ENCODE measurements at regions not wholly inside any gene's neighbourhood (a gene's known extent, or its start where the extent isn't known, plus 50 kb on each side); places are given as distances from the start of the nearest gene placed in this dataset.

DNA sequence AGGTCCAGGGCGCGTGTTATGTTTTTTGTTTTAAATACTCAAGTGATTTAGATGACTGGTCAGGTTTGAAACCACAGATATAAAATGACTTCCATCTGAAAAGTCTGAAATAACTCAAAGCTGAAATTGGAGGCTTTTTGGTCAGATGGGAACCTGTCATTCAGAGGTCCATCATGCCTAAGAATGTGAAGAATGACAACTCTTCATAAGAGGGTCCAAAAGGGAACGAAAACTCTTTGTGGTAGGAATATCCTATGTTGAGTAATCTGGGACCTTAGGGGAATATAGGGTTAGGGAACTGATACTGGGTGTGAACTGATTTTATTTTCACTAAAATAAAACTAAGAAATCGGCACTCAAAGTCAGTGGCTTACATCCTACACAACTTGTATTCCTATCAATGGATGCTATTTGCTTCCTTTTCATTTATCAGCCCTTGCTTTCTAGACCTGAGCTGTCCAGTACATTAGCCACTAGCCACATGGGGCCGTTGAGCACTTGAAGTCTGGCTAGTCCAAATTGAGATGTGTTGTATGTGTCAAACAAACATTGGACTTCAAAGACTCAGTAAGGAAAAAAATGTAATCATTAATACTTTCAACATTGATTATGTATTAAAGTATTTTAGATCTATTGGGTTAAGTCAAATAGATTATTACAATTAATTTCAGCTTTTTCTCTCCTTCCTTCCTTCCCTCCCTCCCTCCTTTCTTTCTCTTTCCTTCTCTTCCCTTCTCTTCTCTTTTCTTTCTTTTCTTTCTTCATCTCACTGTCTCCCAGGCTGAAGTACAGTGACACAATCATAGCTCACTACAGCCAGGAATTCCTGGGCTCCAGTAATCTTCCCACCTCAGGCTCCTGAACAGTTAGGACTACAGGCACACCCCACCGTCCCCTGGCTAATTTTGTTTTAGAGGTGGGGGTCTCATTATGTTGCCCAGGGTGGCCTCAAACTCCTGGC lies 56.5 kb upstream of the KDM7A start:
- Mint-ChIP-seq H3K4me1 (peaks cover 38% of the 10 kb centered on the region), H3K4me3 (peak overlapping the region; percentile 40), H3K27me3 (no peaks in the 10 kb centered on the region), H3K9me3 (no peaks in the 10 kb centered on the region), H3K27ac (peak overlapping the region; percentile 99), H3K36me3 (no peaks in the 10 kb centered on the region)
- ATAC-seq (ENCODE audit: low read depth) = no peak
- DNase-seq (ENCODE audit: low spot score in 2 of 2) = no peak

DNA sequence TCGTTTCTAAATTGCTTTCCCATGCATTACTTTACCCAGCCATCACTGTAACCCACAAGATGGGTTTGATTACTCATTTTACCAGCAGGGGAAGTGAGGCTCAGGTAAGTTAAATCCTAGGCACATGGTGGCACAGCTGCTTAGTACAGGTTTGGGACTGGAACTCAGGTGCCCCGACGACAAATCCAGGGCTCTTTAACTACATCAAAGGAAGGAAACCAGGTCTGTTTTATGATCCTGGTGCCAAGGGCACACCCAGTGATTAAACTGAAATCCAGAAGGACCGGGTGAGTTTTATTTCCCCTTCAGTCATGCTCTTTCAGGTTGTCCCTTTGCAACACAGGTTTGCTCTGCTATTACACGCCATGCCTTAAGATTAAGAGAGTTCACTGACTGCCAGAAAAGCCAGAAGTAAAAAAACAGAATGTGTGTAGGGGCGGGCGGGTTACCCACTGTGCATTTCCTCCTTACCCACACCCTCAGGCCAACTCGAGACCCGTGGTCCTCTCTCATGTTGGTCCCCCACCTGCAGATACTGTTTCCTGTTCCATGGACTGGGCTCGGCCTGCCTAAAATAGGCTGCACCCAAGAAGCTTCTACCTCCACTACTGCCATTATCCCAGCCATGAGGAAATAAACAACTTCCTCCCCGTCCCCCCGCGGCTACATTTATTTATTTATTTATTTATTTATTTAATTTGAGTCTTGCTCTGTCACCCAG lies 55.1 kb upstream of the KDM7A start:
- peak; percentile 10 for ATAC-seq (ENCODE audit: low read depth)
- peak overlapping the region; percentile 99 for H3K27ac Mint-ChIP-seq
- H3K27me3 Mint-ChIP-seq = no peaks in the 10 kb centered on the region
- no peaks in the 10 kb centered on the region for H3K9me3 Mint-ChIP-seq
- peak overlapping the region; percentile 98 for H3K4me3 Mint-ChIP-seq
- H3K36me3 Mint-ChIP-seq = no peaks in the 10 kb centered on the region
- H3K4me1 Mint-ChIP-seq = peaks cover 40% of the 10 kb centered on the region
- peak; percentile 18 to 33 for DNase-seq (ENCODE audit: low spot score in 2 of 2)

DNA sequence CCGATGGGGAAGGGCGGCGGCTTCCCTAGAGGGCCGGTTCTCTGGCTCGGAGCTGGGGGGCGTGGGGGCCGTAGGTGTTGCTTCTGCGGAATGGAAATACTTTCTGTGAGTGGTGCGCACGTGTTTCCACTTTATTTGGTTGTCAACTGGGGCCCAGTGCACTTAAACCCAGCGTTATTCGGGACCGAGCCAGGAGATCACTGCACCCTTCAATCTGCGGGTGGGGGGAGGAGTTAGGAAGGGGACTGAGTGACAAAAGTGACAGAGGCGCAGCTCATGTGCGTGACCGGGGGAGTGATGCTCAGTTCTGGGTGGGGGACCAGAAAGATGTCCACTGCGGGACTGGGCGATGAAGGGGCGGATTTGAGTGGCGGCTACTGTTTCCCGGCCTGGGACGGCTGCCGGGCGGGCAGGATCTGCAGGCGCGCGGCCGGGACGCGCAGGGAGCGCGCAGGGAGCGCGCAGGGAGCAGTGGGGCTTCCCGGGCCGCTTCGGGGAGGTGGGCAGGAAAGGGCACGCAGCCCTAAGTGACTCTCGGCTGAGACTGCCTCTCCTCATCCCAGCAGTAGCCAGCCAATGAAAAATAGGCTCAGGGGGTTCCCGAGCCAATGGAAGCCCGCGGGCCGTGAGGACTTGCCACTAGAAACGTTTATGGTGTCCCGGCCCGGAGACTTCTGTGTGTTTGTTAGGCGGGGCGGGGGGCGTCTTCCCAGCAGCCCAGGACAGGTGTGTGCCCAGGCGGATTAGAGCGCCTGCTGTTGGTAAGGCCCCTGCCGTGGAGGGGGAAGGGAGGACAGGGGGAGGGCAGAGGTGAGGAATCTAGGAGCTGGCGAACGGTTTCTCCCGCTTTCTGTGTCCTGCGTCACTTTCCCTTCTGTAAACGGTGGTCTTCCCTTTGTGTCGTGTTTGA lies 54.3 kb upstream of the KDM7A start:
- Mint-ChIP-seq H3K36me3 (no peaks in the 10 kb centered on the region), H3K27me3 (no peaks in the 10 kb centered on the region), H3K9me3 (no peaks in the 10 kb centered on the region), H3K27ac (peak overlapping the region; percentile 99), H3K4me3 (peak overlapping the region; percentile 98), H3K4me1 (peaks cover 45% of the 10 kb centered on the region)
- DNase-seq (ENCODE audit: low spot score in 2 of 2) (no peak), ATAC-seq (ENCODE audit: low read depth) (peak; percentile 11)

- no peaks in the 10 kb centered on the region for H3K36me3 Mint-ChIP-seq
- DNase-seq (ENCODE audit: low spot score in 2 of 2) (peak; percentile 63 to 76), ATAC-seq (ENCODE audit: low read depth) (peak; percentile 55)
- H3K9me3 Mint-ChIP-seq = no peaks in the 10 kb centered on the region
- H3K4me1 Mint-ChIP-seq = peaks cover 45% of the 10 kb centered on the region
- peak overlapping the region; percentile 98 for H3K4me3 Mint-ChIP-seq
- H3K27ac Mint-ChIP-seq = peak overlapping the region; percentile 99
- no peaks in the 10 kb centered on the region for H3K27me3 Mint-ChIP-seq
Measured at GRCh38 chr7:140230516-140230860, 53.7 kb upstream of the KDM7A start.

- no peaks in the 10 kb centered on the region for H3K27me3 Mint-ChIP-seq
- ATAC-seq (ENCODE audit: low read depth) (peak; percentile 65), DNase-seq (ENCODE audit: low spot score in 2 of 2) (peak; percentile 62 to 72)
- H3K4me3 Mint-ChIP-seq = peak overlapping the region; percentile 79
- H3K4me1 Mint-ChIP-seq = peaks cover 45% of the 10 kb centered on the region
- H3K27ac Mint-ChIP-seq = peak overlapping the region; percentile 99
- no peaks in the 10 kb centered on the region for H3K9me3 Mint-ChIP-seq
- no peaks in the 10 kb centered on the region for H3K36me3 Mint-ChIP-seq
Measured at GRCh38 chr7:140229591-140230515, 53.1 kb upstream of the KDM7A start.

- Mint-ChIP-seq H3K9me3 (no peaks in the 10 kb centered on the region), H3K27me3 (no peaks in the 10 kb centered on the region), H3K4me3 (peak overlapping the region; percentile 79), H3K27ac (peak overlapping the region; percentile 99), H3K4me1 (peaks cover 49% of the 10 kb centered on the region), H3K36me3 (no peaks in the 10 kb centered on the region)
- DNase-seq (ENCODE audit: low spot score in 2 of 2) (peak in 1 of 2 donors; percentile 23), ATAC-seq (ENCODE audit: low read depth) (peak; percentile 18)
Measured at GRCh38 chr7:140229101-140229525, 52.3 kb upstream of the KDM7A start.
